H1 (cell line): ENCODE measurements at regions not wholly inside any gene's neighbourhood (a gene's known extent, or its start where the extent isn't known, plus 50 kb on each side); places are given as distances from the start of the nearest gene placed in this dataset.

Experiments
- CBX8 ChIP-seq: fragments of 300-800, 300-1000 bp; sonication (generic); IDR thresholded peaks from 2 replicates; pipeline ENCODE4 v1.7.1; 2016; ENCODE audit warnings: low read depth, low read length, borderline replicate concordance
- RBBP5 ChIP-seq: IDR thresholded peaks from 2 replicates; pipeline ENCODE4 v1.7.1; 2012; ENCODE audit warnings: low read depth, mild to moderate bottlenecking, inconsistent platforms, low read length, moderate library complexity, borderline replicate concordance

DNA sequence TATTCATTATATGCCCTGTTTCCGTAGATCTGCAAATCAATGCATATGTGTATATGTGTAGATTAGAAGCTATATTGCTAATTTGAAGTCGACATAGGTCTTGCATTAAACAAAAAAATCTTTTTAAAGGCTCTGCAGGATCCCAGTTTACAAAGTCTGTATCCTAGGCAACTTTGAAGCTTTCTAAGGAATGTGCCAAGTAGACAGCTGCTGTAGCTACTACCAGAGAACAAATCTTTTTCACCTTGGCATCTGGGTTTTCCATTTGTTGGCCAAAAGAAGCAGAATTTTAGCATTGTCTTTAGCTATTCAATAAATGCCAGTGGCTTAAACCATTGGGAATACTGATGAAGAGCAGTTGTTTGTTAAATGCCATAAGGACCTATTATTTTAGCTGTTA, 88.0 kb downstream of the NAA11 start:
- TF ChIP-seq CBX8 (no peak), RBBP5 (no peak)
